ENCODE measurements at regions not wholly inside any gene's neighbourhood (a gene's known extent, or its start where the extent isn't known, plus 50 kb on each side); places are given as distances from the start of the nearest gene placed in this dataset.

DNA sequence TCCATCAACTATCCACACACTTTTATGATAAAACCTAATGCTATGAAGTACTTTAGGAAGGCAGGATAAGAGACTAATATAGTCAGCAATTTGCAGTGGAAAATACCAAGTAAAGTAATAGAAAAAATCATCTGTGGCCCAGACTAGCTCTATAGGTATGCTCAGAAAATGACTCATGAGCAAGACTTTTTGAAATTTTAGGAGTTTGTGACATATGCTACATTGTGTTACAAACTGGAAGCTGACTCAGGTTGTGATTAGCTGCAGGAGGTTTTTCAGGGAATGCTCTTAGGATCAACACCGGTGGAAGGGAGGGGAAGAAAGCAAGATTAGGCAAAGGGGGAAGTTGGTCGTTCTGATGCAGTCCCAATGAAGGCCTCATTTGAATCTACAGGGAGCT lies 56.1 kb downstream of the FEZF1 start:
- no peak for TF ChIP-seq CTCF (conservative IDR thresholded peaks at IDR 0.05)
- TF ChIP-seq ZFX (IDR thresholded peaks at IDR 0.05), result no peak

All from C4-2B (cell line).